Hepatocyte (in vitro differentiated cells): ENCODE measurements at regions not wholly inside any gene's neighbourhood (a gene's known extent, or its start where the extent isn't known, plus 50 kb on each side); places are given as distances from the start of the nearest gene placed in this dataset.

ENCODE experiments used
- DNase-seq: peaks from one replicate; pipeline ENCODE4 v3.0.0-alpha.2; 2016; ENCODE audit warnings: low spot score
- H2AFZ ChIP-seq: fragments of 200-600 bp; sonication (generic); 2 replicates; pipeline ENCODE4 v1.6.0; 2016; ENCODE audit warnings: antibody characterized with exemption, mild to moderate bottlenecking
- H3K27ac ChIP-seq: fragments of 200-600 bp; sonication (generic); 2 replicates; pipeline ENCODE4 v1.5.1; 2016; ENCODE audit warnings: mild to moderate bottlenecking
- H3K27me3 ChIP-seq: fragments of 200-600 bp; sonication (generic); 2 replicates; pipeline ENCODE4 v1.6.1; 2016
- H3K36me3 ChIP-seq: fragments of 200-600 bp; sonication (generic); replicated peaks from 2 replicates; pipeline ENCODE4 v1.5.1; 2016; ENCODE audit warnings: low read depth; ENCODE audit not compliant: insufficient read depth
- H3K4me1 ChIP-seq: fragments of 200-600 bp; sonication (generic); 2 replicates; pipeline ENCODE4 v1.5.1; 2016; ENCODE audit warnings: mild to moderate bottlenecking, moderate library complexity; ENCODE audit not compliant: insufficient read depth
- H3K4me2 ChIP-seq: fragments of 200-600 bp; sonication (generic); 2 replicates; pipeline ENCODE4 v1.6.0; 2016
- H3K4me3 ChIP-seq: fragments of 200-600 bp; sonication (generic); 2 replicates; pipeline ENCODE4 v1.5.1; 2016; ENCODE audit warnings: mild to moderate bottlenecking
- H3K79me2 ChIP-seq: fragments of 200-600 bp; sonication (generic); 2 replicates; pipeline ENCODE4 v1.6.0; 2017; ENCODE audit warnings: mild to moderate bottlenecking
- H3K9me2 ChIP-seq: fragments of 200-600 bp; sonication (generic); replicated peaks from 2 replicates; pipeline ENCODE4 v1.6.0; 2017; ENCODE audit warnings: mild to moderate bottlenecking; ENCODE audit not compliant: insufficient read depth
- H3K9me3 ChIP-seq: fragments of 200-600 bp; sonication (generic); 2 replicates; pipeline ENCODE4 v1.5.1; 2016; ENCODE audit warnings: low read depth, mild to moderate bottlenecking
- H4K20me1 ChIP-seq: fragments of 200-600 bp; sonication (generic); 2 replicates; pipeline ENCODE4 v1.6.0; 2016; ENCODE audit warnings: mild to moderate bottlenecking; ENCODE audit not compliant: insufficient read depth, poor library complexity, severe bottlenecking
- EZH2 ChIP-seq: fragments of 200-600 bp; sonication (generic); IDR thresholded peaks from 2 replicates; pipeline ENCODE4 v1.6.1; 2016; ENCODE audit warnings: antibody characterized with exemption, mild to moderate bottlenecking, borderline replicate concordance
- EZH2phosphoT487 ChIP-seq: fragments of 200-600 bp; sonication (generic); IDR thresholded peaks from one replicate; pipeline ENCODE4 v1.6.1; 2018; ENCODE audit warnings: antibody characterized with exemption, mild to moderate bottlenecking, low read depth, moderate library complexity; ENCODE audit not compliant: unreplicated experiment, severe bottlenecking
- WGBS: methylation state at CpG from one replicate; pipeline ENCODE4 v1.1.6; 2016; ENCODE audit warnings: low lambda C conversion rate; ENCODE audit errors: missing lambda C conversion rate; 5-methylcytosine and 5-hydroxymethylcytosine counted together
- TF ChIP-seq, protein P1 (sequence below): fragments of 200-600 bp; sonication (generic); IDR thresholded peaks from 2 replicates; pipeline ENCODE4 v1.5.1; 2016; ENCODE audit warnings: antibody characterized with exemption, mild to moderate bottlenecking; ENCODE audit not compliant: poor library complexity

DNA sequence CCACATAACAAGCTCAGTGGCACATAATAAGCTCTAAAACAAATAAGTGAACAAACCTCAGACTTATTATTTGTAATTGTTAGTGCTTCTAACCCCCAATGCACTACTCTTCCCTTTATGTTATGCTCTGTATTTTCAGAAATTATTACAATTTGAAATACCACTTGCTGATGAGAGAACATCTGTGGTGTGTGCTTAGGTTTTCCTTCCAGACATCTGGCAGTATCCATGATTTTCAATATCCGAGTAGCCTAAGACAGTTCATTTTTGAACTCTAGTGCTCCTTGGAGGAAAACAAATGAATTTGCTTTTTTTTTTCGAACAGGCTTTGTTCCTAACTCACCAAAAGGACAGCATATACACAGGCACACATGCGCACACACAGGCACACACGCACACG lies 278.7 kb upstream of the CLNK start:
- H3K4me1 ChIP-seq, result peaks cover 9% of the 10 kb centered on the region
- no peaks in the 10 kb centered on the region for H3K9me2 ChIP-seq
- WGBS, result 93% methylated on average over 5 of the region's 5 CpGs
- H3K36me3 ChIP-seq, result no peaks in the 10 kb centered on the region
- TF ChIP-seq EZH2 (no peak), EZH2phosphoT487 (no peak)
- TF ChIP-seq, protein P1, sequence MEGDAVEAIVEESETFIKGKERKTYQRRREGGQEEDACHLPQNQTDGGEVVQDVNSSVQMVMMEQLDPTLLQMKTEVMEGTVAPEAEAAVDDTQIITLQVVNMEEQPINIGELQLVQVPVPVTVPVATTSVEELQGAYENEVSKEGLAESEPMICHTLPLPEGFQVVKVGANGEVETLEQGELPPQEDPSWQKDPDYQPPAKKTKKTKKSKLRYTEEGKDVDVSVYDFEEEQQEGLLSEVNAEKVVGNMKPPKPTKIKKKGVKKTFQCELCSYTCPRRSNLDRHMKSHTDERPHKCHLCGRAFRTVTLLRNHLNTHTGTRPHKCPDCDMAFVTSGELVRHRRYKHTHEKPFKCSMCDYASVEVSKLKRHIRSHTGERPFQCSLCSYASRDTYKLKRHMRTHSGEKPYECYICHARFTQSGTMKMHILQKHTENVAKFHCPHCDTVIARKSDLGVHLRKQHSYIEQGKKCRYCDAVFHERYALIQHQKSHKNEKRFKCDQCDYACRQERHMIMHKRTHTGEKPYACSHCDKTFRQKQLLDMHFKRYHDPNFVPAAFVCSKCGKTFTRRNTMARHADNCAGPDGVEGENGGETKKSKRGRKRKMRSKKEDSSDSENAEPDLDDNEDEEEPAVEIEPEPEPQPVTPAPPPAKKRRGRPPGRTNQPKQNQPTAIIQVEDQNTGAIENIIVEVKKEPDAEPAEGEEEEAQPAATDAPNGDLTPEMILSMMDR, result no peak
- no peak overlapping the region for H2AFZ ChIP-seq
- DNase-seq, result no peak
- H4K20me1 ChIP-seq, result no peaks in the 10 kb centered on the region
- H3K27ac ChIP-seq, result no peak overlapping the region
- H3K79me2 ChIP-seq, result no peaks in the 10 kb centered on the region
- H3K9me3 ChIP-seq, result no peaks in the 10 kb centered on the region
- H3K4me3 ChIP-seq, result no peak overlapping the region
- no peak overlapping the region for H3K4me2 ChIP-seq
- no peaks in the 10 kb centered on the region for H3K27me3 ChIP-seq

DNA sequence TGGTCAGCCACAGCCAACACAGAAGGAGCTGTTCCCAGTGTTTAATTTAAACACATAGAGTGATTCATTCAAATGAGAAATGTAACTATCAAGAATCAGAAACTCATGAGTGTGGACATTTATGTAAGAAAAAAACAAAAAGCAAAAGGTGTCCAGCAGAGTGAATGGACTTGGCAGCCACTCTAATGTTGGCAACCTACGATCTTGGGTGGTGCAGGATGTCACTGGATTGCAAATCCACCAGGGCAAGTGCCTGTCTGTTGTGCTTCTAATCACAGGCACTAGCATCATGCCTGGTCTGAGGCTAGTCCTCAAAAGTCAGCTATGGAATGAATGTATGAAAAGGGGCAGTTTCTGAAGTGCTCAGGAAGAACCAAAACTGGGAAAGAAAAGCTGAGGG lies 277.7 kb upstream of the CLNK start:
- H3K79me2 ChIP-seq, result no peaks in the 10 kb centered on the region
- 90% methylated on average over 1 of the region's 1 CpG for whole genome bisulfite sequencing

DNA sequence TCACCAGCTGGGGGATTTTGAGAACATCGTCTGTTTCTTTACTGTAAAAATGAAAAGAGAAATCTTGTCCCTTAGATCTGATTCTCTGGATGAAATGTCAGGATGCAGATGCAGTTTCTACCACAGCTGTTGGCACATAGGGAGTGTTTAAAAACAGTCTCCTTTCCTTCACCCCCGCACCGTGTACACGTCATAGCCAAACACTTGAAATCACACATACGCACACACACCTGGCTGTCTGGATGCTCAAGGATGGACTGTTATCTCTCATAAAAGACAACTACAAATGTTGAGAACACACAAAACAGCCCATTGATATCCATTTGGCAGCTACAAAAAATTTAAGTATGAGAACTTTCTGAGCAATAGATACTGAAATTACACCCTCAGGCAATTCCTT lies 275.8 kb upstream of the CLNK start:
- Histone ChIP-seq H3K79me2 (no peaks in the 10 kb centered on the region), H3K9me3 (no peaks in the 10 kb centered on the region), H3K36me3 (no peaks in the 10 kb centered on the region), H4K20me1 (no peaks in the 10 kb centered on the region), H3K4me1 (peaks cover 9% of the 10 kb centered on the region), H3K4me3 (no peak overlapping the region), H3K9me2 (no peaks in the 10 kb centered on the region), H3K27ac (no peak overlapping the region), H3K27me3 (no peaks in the 10 kb centered on the region), H3K4me2 (no peak overlapping the region), H2AFZ (no peak overlapping the region)
- no peak for TF ChIP-seq EZH2phosphoT487
- DNase-seq, result no peak
- WGBS, result 67% methylated on average over 5 of the region's 5 CpGs

More for the DNA sequence above, 277.7 kb upstream of the CLNK start:
- no peak overlapping the region for H3K4me2 ChIP-seq
- no peaks in the 10 kb centered on the region for H4K20me1 ChIP-seq
- H3K9me3 ChIP-seq, result no peaks in the 10 kb centered on the region
- TF ChIP-seq, protein P1, result no peak
- no peak for TF ChIP-seq EZH2phosphoT487
- no peak for TF ChIP-seq EZH2
- peaks cover 9% of the 10 kb centered on the region for H3K4me1 ChIP-seq
- DNase-seq, result no peak
- H3K9me2 ChIP-seq, result no peaks in the 10 kb centered on the region
- no peaks in the 10 kb centered on the region for H3K27me3 ChIP-seq
- no peak overlapping the region for H2AFZ ChIP-seq
- H3K36me3 ChIP-seq, result no peaks in the 10 kb centered on the region
- H3K4me3 ChIP-seq, result no peak overlapping the region
- H3K27ac ChIP-seq, result no peak overlapping the region

DNA sequence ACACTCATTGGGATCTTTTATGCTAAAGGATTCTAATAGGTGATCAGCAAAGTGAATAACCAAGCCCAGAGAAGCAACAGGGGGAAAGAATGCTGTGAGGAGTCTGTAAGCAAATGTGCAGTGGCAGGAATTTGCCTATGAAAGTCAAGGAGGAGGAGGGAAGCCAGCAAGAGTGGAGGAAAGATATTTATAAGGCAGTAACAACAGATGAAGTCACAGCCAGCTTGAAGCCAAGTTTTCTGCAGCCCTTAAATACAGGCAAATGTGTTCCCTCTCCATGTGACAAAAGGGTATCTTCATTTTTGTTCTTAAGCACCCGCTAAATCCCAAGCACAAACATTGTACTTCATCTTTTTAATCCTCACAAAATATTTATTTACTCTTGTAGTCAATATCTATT lies 275.0 kb upstream of the CLNK start:
- TF ChIP-seq, protein P1, result no peak
- TF ChIP-seq EZH2phosphoT487, result no peak
- Histone ChIP-seq H4K20me1 (no peaks in the 10 kb centered on the region), H3K4me3 (no peak overlapping the region), H3K27ac (no peak overlapping the region), H3K4me1 (peaks cover 9% of the 10 kb centered on the region), H3K36me3 (no peaks in the 10 kb centered on the region), H3K79me2 (no peaks in the 10 kb centered on the region), H3K9me3 (no peaks in the 10 kb centered on the region), H3K9me2 (no peaks in the 10 kb centered on the region), H2AFZ (no peak overlapping the region), H3K4me2 (no peak overlapping the region), H3K27me3 (no peaks in the 10 kb centered on the region)
- no peak for DNase-seq
- 63% methylated on average over 1 of the region's 1 CpG for WGBS
